ENCODE measurements at regions not wholly inside any gene's neighbourhood (a gene's known extent, or its start where the extent isn't known, plus 50 kb on each side); places are given as distances from the start of the nearest gene placed in this dataset.
"Not testable (repeated sequence)": the region's sequence is repeated elsewhere in the genome, so short reads cannot be mapped to it uniquely, and the experiment has no call there.

DNA sequence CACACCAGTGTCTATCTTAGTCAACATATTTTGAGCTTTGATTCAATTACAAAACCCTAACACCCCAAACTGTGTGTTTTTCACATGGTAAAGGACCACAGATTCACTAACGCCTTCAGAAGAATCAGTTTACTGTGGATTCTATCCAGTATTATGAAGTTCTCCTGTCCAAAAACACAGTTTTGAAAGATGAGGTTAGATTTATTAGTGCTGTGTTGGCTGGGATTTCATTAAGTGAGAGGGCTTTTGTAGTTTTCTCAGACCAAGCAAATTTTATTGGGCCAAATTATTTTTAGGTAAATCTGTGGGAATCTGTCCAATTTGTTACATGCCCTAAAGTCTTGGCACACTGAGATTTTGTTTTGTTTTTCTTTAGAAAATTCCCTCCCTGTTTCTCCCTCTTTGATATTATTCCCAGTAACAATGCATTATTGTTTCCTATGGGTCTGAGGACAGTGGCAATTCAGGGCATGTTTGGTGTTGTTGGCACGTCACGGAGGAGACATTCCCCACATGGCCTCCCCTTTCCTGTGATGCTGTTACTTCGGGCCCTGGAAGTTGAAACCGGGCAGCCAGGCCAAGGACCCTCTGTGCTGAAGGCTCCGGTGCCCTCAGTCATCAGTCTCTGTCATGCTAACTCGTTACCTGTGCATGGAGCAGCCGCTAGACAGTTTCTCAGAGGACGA is 87.5 kb upstream of the ALKAL2 start:
- no peak for DNase-seq

DNA sequence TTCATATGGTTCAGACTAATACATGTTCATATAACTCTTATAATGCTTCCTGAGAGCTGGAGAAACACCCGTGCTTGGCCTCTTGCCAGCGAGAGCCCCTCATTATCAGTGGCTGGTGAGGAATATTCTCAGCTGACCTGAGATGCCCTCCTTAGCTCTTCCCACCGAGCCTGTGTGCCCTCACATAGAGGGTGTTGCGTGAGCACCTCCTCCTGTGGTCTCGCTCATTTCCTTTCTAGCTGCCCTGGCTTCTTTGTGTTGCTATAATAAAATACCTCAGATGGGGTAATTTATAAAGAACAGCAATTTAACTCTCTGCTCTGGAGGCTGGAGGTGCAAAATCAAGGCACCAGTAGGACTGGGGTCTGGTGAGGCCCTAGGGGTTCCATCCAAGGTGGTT is 80.5 kb upstream of the ALKAL2 start:
- no peak for DNase-seq

DNA sequence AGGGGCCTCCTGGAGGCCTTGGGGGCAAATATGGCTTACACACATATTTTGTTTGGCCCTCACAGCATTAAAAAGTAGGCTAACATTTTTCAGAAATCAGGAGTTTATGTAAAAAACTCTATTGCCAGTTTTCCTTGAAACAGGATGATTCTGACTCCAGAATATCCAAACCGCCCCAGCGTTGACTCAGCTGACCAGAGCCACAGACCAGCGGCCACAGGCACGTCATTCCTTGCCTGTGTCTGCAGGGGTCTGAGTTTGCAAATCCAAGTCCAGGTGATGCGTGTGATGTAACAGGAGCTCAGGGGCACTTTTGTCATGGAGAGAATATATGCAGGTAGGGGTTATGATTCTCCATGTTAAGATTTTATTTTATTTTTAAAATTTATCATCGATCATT is 79.4 kb upstream of the ALKAL2 start:
- DNase-seq, result no peak

DNA sequence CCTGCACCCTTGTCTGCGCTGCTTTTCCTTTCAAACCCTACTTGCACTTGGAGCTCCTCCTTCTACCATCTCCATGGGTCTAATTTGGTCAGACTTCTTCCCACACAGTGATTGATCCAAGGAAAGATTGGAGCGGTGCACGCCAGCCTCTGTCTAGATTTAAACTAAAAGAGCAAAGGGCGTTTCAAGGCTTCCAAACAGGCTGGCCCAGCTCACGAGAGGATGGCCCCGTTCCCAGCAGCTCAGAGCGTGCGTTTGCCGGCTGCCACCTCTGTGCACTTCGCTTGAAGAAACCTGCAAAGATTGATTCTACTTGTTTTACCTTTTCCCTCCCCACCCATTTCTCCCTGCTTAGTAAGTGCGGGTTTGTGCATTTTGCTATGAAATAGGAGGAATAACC is 78.8 kb upstream of the ALKAL2 start:
- no peak for DNase-seq

DNA sequence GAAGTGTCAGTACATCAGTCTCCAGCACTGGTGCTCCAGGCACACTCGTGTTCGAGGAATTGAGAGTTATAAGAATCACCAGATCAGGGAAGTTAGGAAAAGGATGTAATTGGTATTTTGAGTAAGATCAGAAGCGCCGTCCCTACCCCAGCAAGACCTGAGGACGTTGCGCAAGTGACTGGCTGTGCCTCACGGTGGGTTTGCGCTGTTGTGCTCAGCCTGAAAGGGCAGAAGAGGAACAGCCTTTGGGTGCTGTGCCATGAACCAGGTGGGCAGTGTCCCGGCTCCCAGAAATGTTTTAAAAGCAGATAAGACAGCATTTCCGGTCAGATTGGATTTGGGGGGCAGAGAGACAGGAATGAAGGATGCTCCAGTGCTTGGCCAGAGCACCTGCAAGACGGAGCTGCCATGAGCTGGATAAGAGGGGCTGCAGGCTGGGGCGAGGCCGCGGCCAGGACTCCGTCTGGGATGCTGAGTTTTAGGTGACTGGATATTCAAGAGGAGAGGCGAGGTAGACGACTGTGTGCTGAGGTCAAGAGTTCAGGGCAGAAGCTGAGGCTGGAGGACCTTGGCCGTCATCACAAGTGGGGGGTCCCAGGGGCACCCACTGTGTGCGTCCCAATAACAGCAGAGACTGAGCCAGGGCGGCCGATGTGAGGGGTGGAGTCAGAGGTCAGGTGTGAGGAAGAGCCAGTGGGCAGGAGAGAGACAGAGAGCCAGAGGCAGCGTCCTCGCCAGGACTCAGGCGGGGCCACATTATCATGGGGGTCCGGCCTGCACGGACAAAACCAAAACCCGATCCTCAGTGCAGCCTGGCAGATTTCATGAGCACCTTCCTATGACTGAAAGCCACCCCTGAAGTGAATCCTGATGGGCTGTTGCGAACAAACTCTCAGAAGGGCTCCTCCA is 77.7 kb upstream of the ALKAL2 start:
- no peak for DNase-seq

DNA sequence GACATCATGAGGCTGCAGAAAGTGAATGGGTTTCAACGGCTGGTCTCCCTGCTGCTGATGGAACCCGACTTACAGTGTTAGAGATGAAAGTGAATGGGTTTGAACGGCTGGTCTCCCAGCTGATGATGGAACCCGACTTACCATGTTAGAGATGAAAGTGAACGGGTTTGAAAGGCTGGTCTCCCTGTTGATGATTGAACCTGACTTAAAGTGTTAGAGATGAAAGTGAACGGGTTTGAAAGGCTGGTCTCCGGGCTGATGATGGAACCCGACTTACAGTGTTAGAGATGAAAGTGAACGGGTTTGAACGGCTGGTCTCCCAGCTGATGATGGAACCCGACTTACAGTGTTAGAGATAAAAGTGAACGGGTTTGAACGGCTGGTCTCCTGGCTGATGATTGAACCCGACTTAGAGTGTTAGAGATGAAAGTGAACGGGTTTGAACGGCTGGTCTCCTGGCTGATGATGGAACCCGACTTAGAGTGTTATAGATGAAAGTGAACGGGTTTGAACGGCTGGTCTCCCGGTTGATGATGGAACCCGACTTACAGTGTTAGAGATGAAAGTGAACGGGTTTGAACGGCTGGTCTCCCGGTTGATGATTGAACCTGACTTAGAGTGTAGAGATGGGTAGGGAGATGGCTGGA is 76.1 kb upstream of the ALKAL2 start:
- no peak for DNase-seq

DNA sequence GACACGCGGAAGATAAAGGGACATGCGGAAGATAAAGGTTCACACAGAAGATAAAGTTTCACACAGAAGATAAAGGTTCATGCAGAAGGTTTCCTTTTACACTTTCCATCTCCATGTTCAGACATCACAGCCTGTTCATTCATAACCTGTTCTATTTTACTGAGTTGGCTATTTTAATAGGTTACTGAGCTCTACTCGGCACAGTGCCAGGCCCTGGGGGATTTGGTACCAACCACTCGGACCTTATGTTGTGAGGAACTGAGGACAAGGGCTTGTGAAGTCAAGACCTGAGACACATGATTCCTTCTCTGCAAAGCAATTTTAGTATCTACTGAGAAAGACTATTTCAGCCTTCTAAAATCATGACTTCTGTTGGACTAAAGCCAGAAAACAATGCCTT is 75.0 kb upstream of the ALKAL2 start:
- no peak for DNase-seq

DNA sequence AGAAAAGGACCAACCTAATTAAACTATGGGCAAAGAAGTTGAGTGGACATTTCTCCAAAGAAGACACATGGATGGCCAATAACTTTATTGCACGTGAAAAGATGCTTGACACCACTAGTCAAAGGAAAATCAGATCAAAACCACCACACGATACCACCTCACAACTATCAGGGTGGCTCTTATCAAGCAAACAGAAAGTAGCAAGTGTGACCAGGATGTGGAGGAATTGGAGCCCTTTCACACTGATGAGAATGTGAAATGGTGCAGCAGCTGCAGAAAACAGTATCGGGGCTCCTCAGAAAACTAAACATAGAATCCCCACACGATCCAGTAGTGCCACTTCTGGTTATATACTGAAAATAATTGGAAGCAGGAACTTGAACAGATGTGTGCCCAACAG is 72.2 kb upstream of the ALKAL2 start:
- DNase-seq, result no peak

DNA sequence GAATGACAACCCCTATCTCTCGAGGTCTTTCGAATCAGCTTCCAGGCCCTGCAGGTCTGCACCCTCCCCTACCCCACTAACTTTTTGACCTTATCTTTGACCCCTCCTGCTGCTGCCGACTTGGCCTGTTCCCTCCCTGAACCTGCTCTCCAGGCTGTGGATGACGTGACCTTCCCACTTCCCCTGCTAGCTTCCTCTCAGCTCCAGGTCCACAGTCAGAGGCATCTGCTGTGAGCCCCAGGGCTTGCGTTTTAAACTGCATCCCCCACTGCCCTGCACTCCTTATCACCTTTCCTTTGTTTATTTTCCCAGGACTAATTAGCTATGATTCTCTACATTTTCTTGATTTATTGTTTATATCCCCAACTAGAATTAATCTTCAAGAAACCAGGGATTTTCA is 71.2 kb upstream of the ALKAL2 start:
- DNase-seq, result no peak

DNA sequence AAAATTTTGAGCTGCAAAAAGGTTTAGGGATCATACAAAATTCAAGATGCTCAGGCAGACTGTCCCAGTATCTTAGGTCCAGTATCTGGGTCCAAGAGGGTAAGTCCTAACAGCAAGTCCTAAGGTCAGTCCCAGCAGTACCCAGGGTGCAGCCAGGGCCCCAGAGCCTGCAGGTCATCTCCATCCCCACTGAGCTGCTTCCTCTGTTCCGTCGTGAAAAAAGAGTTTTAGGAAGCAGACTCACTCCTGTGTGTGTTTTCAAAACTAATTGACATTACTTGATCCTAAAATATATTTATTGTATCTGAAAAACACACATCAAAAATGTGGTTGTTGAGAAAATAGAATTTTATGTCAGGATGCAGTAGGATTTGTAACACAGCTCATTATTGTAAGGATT is 69.9 kb upstream of the ALKAL2 start:
- no peak for DNase-seq

DNA sequence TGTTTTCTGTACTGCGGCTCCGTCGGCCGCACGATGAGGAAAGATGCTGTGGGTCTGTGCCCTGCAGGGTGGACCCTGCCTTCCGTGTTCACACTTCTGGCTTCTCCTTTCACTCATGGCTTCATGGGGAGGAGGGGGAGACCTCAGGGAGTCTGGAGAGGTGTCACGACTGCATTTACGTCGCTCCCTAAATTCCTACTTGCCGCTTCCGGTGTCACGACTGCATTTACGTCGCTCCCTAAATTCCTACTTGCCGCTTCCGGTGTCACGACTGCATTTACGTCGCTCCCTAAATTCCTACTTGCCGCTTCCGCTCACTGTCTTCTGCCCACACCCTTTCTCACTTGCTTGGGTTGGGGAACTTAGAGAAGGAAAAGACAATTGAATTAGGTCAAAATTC is 68.4 kb upstream of the ALKAL2 start:
- DNase-seq, result not testable (repeated sequence)

DNA sequence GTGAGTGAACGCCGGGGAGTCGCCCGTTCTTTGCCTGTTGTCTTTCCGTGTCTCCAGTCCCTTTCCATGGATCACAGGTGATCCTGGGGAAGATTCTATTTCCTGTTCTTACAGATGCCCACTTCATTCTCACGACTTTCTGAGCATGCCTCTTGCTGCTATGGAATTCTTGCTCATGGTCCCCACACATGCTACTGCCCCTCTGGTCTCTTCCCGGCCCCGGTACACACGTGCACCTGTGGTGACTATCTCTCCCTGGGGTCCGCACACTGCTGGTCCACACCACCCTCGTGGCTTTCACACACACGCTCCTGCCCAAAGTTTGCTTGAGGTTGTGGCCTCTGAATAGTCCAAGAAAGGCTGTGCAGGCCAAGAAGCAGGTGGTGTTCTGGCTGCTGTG is 67.9 kb upstream of the ALKAL2 start:
- DNase-seq, result no peak

DNA sequence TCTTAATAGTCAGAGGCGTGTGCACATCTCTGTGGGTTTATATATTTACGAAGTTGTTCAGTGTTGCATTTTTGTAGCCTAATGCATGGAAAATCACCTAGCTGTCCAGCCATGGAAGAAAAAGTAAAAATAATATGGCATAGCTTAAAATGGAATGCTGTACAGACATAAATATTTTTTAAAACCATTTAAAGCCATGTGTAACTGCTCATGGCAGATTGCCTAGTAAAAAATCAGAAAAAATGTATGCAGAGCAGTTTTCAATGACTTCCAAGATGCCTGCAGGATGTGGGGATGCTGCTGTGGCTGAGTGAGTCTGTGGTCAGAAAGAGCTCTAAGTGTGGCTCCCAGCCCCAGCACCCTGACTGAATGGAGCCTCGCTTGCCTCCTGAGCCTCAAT is 64.8 kb upstream of the ALKAL2 start:
- DNase-seq, result no peak

DNA sequence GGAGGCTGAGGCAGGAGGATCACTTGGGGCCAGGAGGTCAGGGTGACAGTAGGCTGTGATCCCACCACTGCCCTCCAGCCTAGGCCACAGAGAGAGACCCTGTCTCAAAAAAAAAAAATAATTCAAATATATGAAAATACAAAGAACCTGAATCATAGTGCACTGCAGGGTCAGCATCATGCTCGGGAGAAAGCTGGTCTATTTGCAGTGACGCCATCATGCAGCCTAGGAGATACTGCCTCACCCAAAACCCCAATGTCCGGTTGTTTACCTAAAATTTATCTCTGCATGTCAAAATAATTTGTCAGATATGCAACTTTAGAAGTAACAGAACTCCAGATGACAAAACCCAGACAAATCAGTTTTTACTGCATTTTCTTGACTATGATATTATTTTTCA is 61.5 kb upstream of the ALKAL2 start:
- DNase-seq, result no peak

DNA sequence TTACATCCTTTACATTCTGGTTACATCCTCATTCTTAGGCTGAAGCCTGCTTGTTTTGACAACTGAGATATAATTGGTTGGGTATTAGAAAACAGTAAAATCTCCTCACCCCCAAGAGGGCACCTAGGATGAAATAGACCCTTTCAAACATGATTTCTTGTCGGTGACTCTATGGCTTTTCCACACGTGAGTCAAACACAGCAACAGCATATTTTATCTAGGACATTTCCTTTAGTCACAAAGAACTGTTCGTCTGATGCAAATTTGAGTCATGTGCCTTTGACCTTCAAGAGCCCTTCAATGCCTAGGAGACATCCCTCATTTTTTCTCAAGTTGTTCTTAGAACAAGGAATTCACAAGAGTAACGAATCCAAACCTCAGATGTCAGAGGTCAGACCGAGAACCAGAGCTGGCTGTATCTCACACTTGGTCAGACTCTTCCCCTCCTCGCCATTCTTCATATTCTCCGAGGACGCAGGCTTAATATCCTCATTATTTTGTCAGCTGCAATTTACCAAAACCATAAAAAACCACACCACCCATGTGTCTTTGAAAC is 60.5 kb upstream of the ALKAL2 start:
- DNase-seq, result no peak

DNA sequence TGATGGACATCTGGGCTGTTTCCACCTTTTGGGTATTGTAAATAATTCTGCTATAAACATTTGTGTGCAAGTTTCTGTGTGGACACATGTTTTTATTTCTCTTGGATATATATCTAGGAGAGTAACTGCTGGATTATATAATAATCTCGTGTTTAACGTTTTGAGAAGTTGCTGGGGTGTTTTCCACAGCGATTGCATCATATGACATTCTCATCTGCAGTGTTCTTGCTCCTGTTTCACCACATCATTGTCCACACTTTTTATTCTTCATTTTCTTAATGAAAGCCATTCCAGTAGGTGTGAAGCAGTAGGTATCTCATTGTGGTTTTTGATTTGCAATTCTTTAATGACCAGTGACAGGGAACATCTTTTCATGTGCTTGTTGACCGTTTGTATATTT is 56.9 kb upstream of the ALKAL2 start:
- DNase-seq, result no peak

DNA sequence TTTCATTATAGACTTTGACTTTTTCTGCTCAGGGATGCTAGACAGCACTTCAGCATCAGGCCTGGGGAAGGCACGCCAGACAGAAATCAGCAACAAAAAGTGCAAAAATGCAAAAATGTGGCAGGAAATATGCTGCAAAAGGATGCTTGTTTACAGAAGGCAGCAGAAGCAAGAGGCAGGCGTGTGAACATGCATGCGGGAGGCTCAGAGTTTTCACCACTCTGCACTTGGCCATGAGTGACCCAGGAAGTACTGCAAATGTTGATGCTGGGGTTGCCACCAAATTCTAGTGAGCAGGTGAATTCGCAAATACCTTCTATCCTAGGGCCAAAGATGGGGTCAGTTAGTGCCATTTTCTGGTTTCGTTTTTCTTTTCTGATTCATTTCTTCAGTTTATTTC is 55.5 kb upstream of the ALKAL2 start:
- no peak for DNase-seq

DNA sequence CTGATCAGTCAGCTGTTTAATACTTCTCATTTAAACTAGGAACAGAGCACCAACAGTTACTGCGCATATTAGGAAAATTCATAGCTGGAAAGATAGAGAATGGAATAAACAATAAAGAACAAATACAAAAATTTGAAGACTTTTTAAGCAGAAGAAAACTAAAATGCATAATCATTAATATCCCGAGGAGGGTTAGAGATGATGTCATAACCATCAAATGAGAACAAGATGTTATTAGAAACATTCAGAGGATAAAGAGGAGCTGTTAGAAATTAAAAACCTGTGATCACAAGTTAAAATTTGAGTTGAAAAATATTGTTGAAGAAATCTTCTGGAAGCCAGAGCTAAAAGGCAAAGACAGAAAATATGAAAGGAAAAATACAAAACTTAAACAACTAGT is 54.0 kb upstream of the ALKAL2 start:
- no peak for DNase-seq

DNA sequence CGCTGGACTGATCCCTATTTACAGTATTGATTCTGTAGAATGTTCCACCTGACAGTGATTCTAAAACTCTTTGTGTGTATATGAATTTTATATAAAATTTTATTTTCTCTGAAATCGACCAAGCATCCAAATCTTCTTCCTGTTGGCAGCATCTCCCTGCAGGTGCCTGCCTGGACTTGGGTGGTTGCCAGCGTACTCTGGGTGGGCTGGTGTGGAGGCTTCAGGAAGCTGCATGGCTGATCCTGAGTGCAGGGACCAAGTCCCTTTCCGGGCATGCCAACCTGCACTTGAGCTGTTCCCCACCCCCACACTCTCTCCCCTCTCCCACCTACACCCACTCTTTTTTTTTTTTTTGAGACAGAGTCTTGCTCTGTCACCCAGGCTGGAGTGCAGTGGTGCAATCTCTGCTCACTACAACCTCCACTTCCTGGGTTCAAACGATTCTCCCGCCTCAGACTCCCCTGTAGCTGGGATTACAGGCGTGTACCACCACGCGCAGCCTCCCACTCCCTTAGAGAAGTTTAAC is 53.2 kb upstream of the ALKAL2 start:
- no peak for DNase-seq

All from stimulated activated CD4-positive, alpha-beta T cell treated with anti-CD3 and anti-CD28 coated beads, Interleukin-2, amount 100 ng/mL, for 48 hours (primary cell).